ENCODE measurements at regions not wholly inside any gene's neighbourhood (a gene's known extent, or its start where the extent isn't known, plus 50 kb on each side); places are given as distances from the start of the nearest gene placed in this dataset.
"Not testable (repeated sequence)": the region's sequence is repeated elsewhere in the genome, so short reads cannot be mapped to it uniquely, and the experiment has no call there.

- intact Hi-C loops (cut with micrococcal nuclease), result no loop called here
Measured at GRCh38 chr14:44788612-44789011, 173.1 kb downstream of the KLHL28 start.

GRCh38 chr14:44785096-44785495 lies 176.7 kb downstream of the KLHL28 start:
- intact Hi-C loops (cut with micrococcal nuclease), result no loop called here

GRCh38 chr14:44783901-44784300 lies 177.8 kb downstream of the KLHL28 start:
- intact Hi-C loops (cut with micrococcal nuclease), result no loop called here

- intact Hi-C loops (cut with micrococcal nuclease), result no loop called here
Measured at GRCh38 chr14:44782775-44783238, 178.9 kb downstream of the KLHL28 start.

- intact Hi-C loops (cut with micrococcal nuclease), result no loop called here
Measured at GRCh38 chr14:44780989-44781388, 180.8 kb downstream of the KLHL28 start.

GRCh38 chr14:44778604-44779003 lies 183.1 kb downstream of the KLHL28 start:
- intact Hi-C loops (cut with micrococcal nuclease), result no loop called here

GRCh38 chr14:44777584-44777983 lies 184.2 kb downstream of the KLHL28 start:
- intact Hi-C loops (cut with micrococcal nuclease), result no loop called here

GRCh38 chr14:44775248-44775647 lies 186.5 kb downstream of the KLHL28 start:
- intact Hi-C loops (cut with micrococcal nuclease), result no loop called here

GRCh38 chr14:44774396-44774795 lies 187.4 kb downstream of the KLHL28 start:
- intact Hi-C loops (cut with micrococcal nuclease), result no loop called here

GRCh38 chr14:44771496-44771895 lies 190.3 kb downstream of the KLHL28 start:
- intact Hi-C loops (cut with micrococcal nuclease), result no loop called here

- intact Hi-C loops (cut with micrococcal nuclease), result no loop called here
Measured at GRCh38 chr14:44770201-44770600, 191.5 kb downstream of the KLHL28 start.

- intact Hi-C loops (cut with micrococcal nuclease), result no loop called here
Measured at GRCh38 chr14:44768935-44769334, 192.8 kb downstream of the KLHL28 start.

GRCh38 chr14:44767646-44768173 lies 194.0 kb downstream of the KLHL28 start:
- intact Hi-C loops (cut with micrococcal nuclease), result no loop called here

GRCh38 chr14:44766285-44766684 lies 195.5 kb downstream of the KLHL28 start:
- intact Hi-C loops (cut with micrococcal nuclease), result no loop called here

GRCh38 chr14:44763356-44763755 lies 198.4 kb downstream of the KLHL28 start:
- intact Hi-C loops (cut with micrococcal nuclease), result no loop called here

GRCh38 chr14:44759277-44759676 lies 202.5 kb downstream of the KLHL28 start:
- intact Hi-C loops (cut with micrococcal nuclease), result no loop called here

- intact Hi-C loops (cut with micrococcal nuclease), result no loop called here
Measured at GRCh38 chr14:44756554-44756953, 205.2 kb downstream of the KLHL28 start.

GRCh38 chr14:44745371-44745770 lies 216.4 kb downstream of the KLHL28 start:
- intact Hi-C loops (cut with micrococcal nuclease), result no loop called here

- intact Hi-C loops (cut with micrococcal nuclease), result no loop called here
Measured at GRCh38 chr14:44742202-44742601, 219.5 kb downstream of the KLHL28 start.

- intact Hi-C loops (cut with micrococcal nuclease), result no loop called here
Measured at GRCh38 chr14:44741431-44741830, 220.3 kb downstream of the KLHL28 start.

- intact Hi-C loops (cut with micrococcal nuclease), result no loop called here
Measured at GRCh38 chr14:44736326-44736725, 225.4 kb downstream of the KLHL28 start.

GRCh38 chr14:44732144-44732543 lies 225.1 kb upstream of the FSCB start:
- intact Hi-C loops (cut with micrococcal nuclease), result no loop called here

- intact Hi-C loops (cut with micrococcal nuclease), result no loop called here
Measured at GRCh38 chr14:44730860-44731259, 223.8 kb upstream of the FSCB start.

GRCh38 chr14:44721395-44721794 lies 214.3 kb upstream of the FSCB start:
- intact Hi-C loops (cut with micrococcal nuclease), result not testable (repeated sequence)
